ENCODE measurements at regions not wholly inside any gene's neighbourhood (a gene's known extent, or its start where the extent isn't known, plus 50 kb on each side); places are given as distances from the start of the nearest gene placed in this dataset.
A peak's percentile ranks its signal among the peaks of the same experiment; 100 is the strongest.
"Not testable (repeated sequence)": the region's sequence is repeated elsewhere in the genome, so short reads cannot be mapped to it uniquely, and the experiment has no call there.

- DNase-seq: peak; percentile 77
These were observed 145.0 kb downstream of the CCDC74A start for GRCh38 chr2:131672471-131673399.

- peak; percentile 82 for DNase-seq
These were observed 145.9 kb downstream of the CCDC74A start for GRCh38 chr2:131673400-131674173.

- no peak for DNase-seq
These were observed 146.5 kb downstream of the CCDC74A start for GRCh38 chr2:131674174-131674507.

GRCh38 chr2:131681611-131682121 lies 154.0 kb downstream of the CCDC74A start:
- DNase-seq: peak; percentile 30

GRCh38 chr2:131682122-131682944 lies 154.6 kb downstream of the CCDC74A start:
- DNase-seq: peak; percentile 92

GRCh38 chr2:131682945-131683330 lies 155.2 kb downstream of the CCDC74A start:
- peak; percentile 52 for DNase-seq

- peak; percentile 65 for DNase-seq
These were observed 157.1 kb downstream of the CCDC74A start for GRCh38 chr2:131684631-131685316.

GRCh38 chr2:131686164-131686893 lies 158.6 kb downstream of the CCDC74A start:
- not testable (repeated sequence) for DNase-seq

GRCh38 chr2:131686894-131687238 lies 159.2 kb downstream of the CCDC74A start:
- not testable (repeated sequence) for DNase-seq

GRCh38 chr2:131689066-131689465 lies 161.4 kb downstream of the CCDC74A start:
- not testable (repeated sequence) for DNase-seq

- not testable (repeated sequence) for DNase-seq
These were observed 183.6 kb downstream of the CCDC74A start for GRCh38 chr2:131711268-131711667.

GRCh38 chr2:131717907-131718306 lies 190.2 kb downstream of the CCDC74A start:
- not testable (repeated sequence) for DNase-seq

- not testable (repeated sequence) for DNase-seq
These were observed 193.5 kb downstream of the CCDC74A start for GRCh38 chr2:131721163-131721562.

GRCh38 chr2:131722256-131722655 lies 194.6 kb downstream of the CCDC74A start:
- peak; percentile 17 for DNase-seq

GRCh38 chr2:131724019-131724418 lies 196.3 kb downstream of the CCDC74A start:
- DNase-seq: no peak

- not testable (repeated sequence) for DNase-seq
These were observed 200.8 kb downstream of the CCDC74A start for GRCh38 chr2:131728451-131728850.

- not testable (repeated sequence) for DNase-seq
These were observed 205.8 kb downstream of the CCDC74A start for GRCh38 chr2:131733530-131733929.

GRCh38 chr2:131736406-131736805 lies 208.7 kb downstream of the CCDC74A start:
- DNase-seq: not testable (repeated sequence)

- not testable (repeated sequence) for DNase-seq
These were observed 210.8 kb downstream of the CCDC74A start for GRCh38 chr2:131738533-131738932.

GRCh38 chr2:131738996-131739434 lies 211.3 kb downstream of the CCDC74A start:
- DNase-seq: not testable (repeated sequence)
